ENCODE measurements at regions not wholly inside any gene's neighbourhood (a gene's known extent, or its start where the extent isn't known, plus 50 kb on each side); places are given as distances from the start of the nearest gene placed in this dataset.

DNA sequence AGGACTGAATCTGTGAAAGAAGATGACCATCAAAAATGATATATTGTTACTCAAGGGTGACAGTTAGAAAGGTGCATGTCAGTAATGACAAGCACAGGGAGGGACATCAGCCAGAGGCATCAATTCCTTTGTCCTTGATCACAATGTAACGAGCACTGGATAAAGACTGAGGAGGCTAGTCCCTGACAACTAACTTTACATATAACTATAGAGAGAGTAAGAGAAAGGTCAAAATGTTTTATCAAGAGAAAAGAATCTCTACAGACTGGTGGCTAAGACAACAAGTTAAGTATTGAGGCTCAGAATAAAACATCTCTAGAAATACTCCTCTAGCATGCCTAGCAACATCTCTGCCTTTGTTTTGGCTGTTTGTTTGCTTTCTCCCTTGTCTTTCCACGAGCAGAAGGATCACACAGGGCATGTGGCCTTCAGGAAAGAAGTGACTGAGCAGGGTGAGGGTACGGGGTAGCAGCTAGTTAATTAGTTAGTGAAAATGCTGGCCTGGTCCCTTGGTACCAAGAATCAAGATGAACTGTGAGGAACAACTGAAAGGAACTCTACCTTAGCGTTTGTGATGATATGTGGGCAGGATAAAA lies 724.1 kb upstream of the MEF2C start:
- no peak for DNase-seq

GRCh38 chr5:89604342-89604741 lies 721.4 kb upstream of the MEF2C start:
- no peak for DNase-seq

- no peak for DNase-seq
Observed at GRCh38 chr5:89601880-89602279, 718.9 kb upstream of the MEF2C start.

DNA sequence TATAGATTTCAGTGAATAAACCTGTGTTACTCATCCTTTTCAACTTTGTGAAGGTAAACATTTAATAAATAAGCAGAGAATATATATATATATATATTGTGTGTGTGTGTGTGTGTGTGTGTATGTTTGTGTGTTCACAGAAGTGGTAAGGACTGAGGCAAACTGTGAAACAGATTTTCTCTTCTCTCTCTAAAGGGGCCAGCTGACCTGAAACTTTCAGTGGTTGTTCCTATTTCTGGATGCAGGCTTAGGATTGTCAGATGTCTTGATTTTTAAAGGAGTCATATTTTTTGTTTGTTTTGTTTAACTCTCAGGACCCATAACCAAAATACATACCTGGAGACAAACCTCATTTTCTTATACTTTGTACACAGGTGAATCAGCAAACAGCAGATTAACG lies 714.9 kb upstream of the MEF2C start:
- no peak for DNase-seq

GRCh38 chr5:89596821-89597220 lies 713.8 kb upstream of the MEF2C start:
- peak; percentile 12 for DNase-seq

DNA sequence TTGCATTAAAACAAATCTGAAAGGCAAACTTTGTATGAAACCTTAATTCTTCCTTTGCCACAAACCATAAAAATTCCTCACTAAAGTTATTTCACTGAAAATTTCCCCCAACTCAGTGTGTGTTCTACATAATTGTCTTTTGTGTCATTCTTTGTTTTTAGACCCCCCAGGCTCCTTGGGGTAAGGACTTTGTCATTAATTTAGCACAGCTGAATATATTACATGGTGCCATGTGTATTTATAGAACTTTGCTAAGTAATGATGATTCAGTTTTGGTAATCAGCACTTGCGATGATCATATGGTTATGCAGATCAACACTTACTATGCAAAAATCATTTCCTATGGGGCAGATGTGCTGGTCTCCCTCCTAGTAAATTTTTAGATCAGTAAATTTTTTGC lies 712.1 kb upstream of the MEF2C start:
- peak; percentile 93 for DNase-seq

- peak; percentile 94 for DNase-seq
Observed at GRCh38 chr5:89584339-89584956, 701.5 kb upstream of the MEF2C start.

DNA sequence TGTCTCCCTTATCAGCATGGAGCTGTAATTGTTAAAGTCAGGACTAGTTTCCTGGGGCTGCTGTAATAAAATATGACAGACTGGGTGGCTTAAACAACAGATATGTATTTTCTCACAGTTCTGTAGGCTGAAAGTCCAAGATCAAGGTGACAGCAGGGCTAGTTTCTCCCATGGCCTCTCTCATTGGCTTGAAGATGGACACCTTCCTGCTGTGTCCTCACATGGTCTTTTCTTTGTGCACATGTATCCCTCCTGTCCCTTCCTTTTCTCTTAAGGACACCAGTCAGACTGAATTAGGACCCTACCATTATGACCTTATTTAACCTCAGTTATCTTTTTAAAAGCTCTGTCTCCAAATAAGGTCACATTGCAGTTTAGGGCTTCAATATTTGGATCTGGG lies 700.5 kb upstream of the MEF2C start:
- DNase-seq, result no peak

DNA sequence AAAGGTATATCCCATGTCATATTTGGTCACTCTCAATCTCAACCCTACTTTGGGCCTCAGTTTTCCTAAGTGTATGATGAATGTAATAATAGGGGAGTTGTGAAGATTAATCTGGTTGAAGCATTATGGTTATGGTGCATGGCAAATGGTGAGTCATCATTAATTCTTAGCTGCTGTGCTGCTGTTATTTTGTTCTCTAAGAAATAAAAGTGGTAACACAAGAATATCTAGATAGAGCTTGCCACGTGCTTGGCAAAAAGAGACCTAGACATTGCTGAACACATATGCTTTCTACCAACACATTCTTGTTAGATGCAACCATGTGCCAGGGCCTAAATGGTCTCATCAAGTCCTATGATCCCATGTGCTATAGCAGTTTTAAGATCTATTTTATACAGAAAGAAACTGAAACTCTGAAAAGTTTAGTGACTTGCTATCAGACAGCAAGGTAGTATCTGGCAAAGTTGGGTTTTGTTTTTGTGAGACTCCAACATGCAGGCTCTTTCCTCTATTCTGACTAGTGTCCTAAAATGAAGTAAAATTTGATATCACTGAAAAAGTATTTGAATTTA lies 699.9 kb upstream of the MEF2C start:
- peak; percentile 22 for DNase-seq

- DNase-seq, result no peak
Observed at GRCh38 chr5:89580976-89581375, 698.0 kb upstream of the MEF2C start.

DNA sequence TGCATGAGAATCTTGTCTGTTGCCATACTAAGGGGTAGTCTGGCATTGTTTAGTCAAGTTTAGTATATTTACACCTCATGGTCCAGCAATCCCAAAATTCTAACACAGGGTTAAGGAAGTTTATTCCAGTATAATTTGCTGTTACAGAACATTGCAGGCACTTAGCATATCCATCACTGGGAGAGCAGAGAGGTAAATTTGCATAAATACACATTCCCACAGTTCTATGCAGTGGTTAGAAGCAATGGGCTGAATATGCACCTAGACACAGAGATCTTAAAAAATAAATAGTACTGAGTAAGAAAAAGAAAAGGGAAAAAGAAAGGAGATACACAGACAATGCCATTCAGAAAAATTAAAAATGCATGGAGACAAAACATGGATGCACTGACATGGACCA lies 692.3 kb upstream of the MEF2C start:
- no peak for DNase-seq

GRCh38 chr5:89573345-89573744 lies 690.4 kb upstream of the MEF2C start:
- no peak for DNase-seq

DNA sequence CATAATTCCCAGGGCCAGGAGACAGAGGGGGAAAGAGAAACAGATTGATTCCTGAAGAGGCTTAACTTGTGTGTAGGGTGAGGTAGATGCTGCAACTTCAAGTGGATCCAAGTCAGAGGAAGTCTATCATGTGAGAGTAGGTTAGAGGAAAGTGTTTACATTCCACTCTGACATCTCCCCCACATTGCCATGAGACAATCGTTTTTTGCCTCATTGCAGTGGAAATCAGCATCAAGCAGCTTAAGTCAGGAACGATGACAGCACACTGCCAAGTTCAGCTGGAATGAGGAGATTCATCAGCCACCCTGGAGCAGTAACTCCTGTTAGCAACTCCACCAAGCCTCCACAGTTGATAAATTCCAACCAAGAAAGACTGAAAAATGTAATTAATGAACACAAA lies 689.7 kb upstream of the MEF2C start:
- peak; percentile 78 for DNase-seq

DNA sequence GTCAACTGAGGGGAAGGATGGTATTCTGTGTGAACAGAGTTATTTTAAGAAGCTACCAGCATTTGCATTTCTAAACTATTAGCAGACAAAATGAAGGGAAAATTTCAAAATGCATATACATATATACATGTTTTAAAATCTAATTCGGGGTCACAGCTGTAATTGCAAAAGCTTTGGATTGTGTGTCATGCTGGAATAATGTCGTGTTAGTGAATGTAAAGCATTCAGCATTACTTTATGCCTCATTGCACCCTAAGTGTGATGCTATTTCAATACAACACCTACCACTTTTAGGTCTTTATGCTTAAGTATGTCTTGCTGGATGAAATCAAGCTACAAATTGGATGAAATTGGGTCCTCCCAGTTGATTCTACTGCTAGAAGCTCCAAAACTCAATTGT lies 687.6 kb upstream of the MEF2C start:
- DNase-seq, result peak; percentile 22

- DNase-seq, result no peak
Observed at GRCh38 chr5:89566340-89566739, 683.4 kb upstream of the MEF2C start.

DNA sequence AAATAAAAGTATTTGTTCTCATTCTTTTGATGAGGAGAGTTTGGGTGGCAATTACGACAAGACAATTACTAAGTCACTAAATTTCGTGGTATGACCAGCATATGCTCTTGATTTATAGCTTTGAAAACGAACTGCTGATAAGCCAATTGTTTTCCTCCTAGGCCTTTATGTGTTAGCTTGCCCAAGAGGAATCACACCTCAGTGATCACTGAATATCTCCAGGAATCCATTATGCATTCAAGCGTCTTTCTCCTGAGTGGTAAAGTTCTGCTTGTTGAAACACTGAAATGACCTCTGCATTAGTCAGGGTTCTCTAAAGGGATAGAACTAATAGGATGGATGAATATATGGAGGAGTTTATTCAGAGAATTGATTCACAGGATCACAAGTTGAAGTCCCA lies 677.7 kb upstream of the MEF2C start:
- peak; percentile 11 for DNase-seq

DNA sequence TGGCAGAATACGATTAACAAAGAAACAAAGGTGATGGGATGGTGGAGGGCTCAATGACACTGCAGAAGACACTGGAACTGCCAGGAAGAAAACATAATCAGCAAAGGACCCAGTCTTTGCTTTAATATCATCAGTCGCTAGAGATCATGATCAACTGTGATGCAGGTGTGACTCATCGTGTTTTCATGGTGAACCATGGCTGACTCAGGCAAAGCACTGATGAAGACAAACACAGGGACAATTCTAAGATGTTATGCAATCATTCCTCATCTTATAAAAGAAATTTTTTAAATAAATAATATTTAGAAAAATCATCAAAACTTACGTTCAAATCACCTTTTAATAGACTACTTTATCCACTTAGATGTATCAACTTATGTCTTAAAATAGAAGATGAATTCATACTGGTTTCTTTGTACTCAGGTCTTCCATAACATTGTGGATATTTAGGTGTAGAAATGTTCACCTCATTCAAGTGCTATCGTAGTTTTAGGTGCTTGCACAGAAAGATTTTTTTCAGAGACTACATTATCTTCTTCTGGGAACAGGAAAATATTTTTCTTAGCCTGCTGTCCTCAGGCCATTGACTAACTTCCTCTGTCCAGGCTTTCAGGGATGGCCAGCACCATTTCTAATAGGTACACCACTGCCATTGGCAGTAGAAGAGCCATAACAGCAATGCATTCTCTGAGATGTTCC lies 673.4 kb upstream of the MEF2C start:
- DNase-seq, result peak; percentile 86

- no peak for DNase-seq
Observed at GRCh38 chr5:89546657-89547056, 663.7 kb upstream of the MEF2C start.

GRCh38 chr5:89545626-89546025 lies 662.6 kb upstream of the MEF2C start:
- DNase-seq, result no peak

DNA sequence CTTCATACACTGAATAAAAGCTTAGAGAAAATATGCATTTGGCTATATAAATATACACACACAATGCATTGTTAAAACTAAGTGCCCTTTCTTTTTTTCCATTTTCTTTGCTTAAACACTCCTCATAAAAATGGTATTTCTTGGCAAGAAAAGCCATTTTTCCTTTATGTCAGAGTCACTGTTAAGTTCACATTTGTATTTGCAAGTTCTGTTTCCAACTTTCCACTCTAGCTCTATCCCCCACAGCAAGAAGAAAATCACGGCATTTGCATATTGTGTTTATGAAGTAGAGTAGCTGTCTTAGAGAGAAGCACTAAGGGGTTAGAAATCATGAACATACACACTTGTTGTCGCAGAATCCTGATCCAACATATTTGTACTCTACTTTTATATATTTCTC lies 662.1 kb upstream of the MEF2C start:
- no peak for DNase-seq

GRCh38 chr5:89542736-89543135 lies 659.8 kb upstream of the MEF2C start:
- no peak for DNase-seq

- DNase-seq, result no peak
Observed at GRCh38 chr5:89537800-89538199, 654.8 kb upstream of the MEF2C start.

DNA sequence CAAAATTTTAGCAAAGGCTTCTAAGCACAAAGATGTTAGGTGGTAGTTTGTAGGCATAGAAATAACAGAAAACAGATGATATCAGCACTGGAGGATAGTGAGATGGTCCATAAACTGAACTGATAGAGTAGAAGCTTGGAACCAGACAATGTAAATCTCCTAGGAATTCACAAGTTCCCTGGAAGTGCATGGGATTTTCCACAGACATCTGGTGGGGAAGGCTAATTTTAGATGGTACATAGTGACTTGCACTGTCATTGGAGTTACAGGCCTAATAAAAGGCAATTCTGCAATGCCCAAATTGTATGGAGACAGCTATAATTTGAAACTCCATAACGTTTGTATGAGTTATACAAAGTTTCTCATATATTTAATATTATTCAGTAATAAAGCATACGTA lies 653.0 kb upstream of the MEF2C start:
- no peak for DNase-seq

DNA sequence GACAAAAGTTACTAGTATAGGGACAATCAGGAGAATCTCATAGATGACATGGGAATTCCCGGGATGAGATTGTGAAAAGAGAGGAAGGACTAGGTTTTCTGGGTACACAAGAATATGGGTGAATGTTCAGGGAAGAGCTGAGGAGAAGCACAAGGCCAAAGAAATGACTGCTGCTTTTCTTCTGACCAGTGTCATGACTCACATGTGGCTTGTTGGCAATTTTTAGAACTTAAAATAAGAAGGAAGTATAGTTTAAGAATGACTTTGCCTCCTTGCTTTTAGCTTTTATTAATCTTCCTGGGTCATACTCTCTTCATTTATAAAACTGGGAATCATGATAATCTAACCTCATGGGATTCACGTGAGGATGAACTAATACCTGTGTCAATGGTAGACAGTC lies 652.4 kb upstream of the MEF2C start:
- no peak for DNase-seq
